GM12878 (cell line): ENCODE measurements at regions not wholly inside any gene's neighbourhood (a gene's known extent, or its start where the extent isn't known, plus 50 kb on each side); places are given as distances from the start of the nearest gene placed in this dataset.

Experiments
- ATAC-seq: fragments of 200-7000 bp; cut with Tn5 transposase; 3 replicates; pipeline ENCODE4 v1.9.1; 2020; ENCODE audit warnings: mild to moderate bottlenecking, moderate library complexity
- BruUV-seq: library from RNA; stranded (reverse); fragments of 400-500 nt; replicated peaks from 2 replicates; lab custom pipeline; 2021; lab: Mats Ljungman, UMichigan
- CTCF ChIA-PET: fragments of 300-600 bp; sonication (Branson Sonifier 250); formaldehyde crosslinking; extraction: SDS; loops from one replicate; lab custom pipeline; 2021; ENCODE audit warnings: inconsistent platforms; lab: Yijun Ruan, JAX
- POLR2A ChIA-PET: fragments of 350-600 bp; formaldehyde crosslinking; extraction: SDS; loops from one replicate; lab custom pipeline; 2021; ENCODE audit warnings: inconsistent platforms; lab: Charles Lee
- RAD21 ChIA-PET: fragments of 300-600 bp; sonication (Branson Sonifier 250); formaldehyde crosslinking; loops from one replicate; lab custom pipeline; 2023; ENCODE audit warnings: antibody characterized with exemption; ENCODE audit not compliant: unreplicated experiment; lab: Charles Lee
- SMC1A ChIA-PET: fragments of 300-600 bp; sonication (Branson Sonifier 250); formaldehyde crosslinking; loops from one replicate; lab custom pipeline; 2023; ENCODE audit not compliant: unreplicated experiment, uncharacterized antibody; lab: Charles Lee
- DNase-seq: peaks from one replicate; pipeline ENCODE4 v3.0.0-alpha.2; 2011; ENCODE audit warnings: low read depth, low spot score
- FAIRE-seq: peaks from 3 replicates; lab custom pipeline; 2011; peaks lifted over from hg19 to GRCh38; lab: Jason Lieb, UNC
- H2AFZ ChIP-seq: 2 replicates; pipeline ENCODE4 v1.6.0; 2011; ENCODE audit warnings: low read depth, low read length, control low read depth; ENCODE audit not compliant: control insufficient read depth
- H3K27ac ChIP-seq: 2 replicates; pipeline ENCODE4 v1.5.1; 2011; ENCODE audit warnings: control low read depth; ENCODE audit not compliant: control insufficient read depth, insufficient read depth
- H3K27me3 ChIP-seq, 2 experiments: replicated peaks in 1 of 2; 2 replicates each; pipeline versions ENCODE4 v1.6.0 to v1.6.1; 2011; ENCODE audit warnings: low read length in 1 of 2; ENCODE audit not compliant: control insufficient read depth in 2 of 2, insufficient read depth in 2 of 2
- H3K36me3 ChIP-seq, 2 experiments: 2 replicates each; pipeline ENCODE4 v1.5.1; 2011; ENCODE audit warnings: low read length in 1 of 2; ENCODE audit not compliant: control insufficient read depth in 2 of 2, insufficient read depth in 2 of 2
- H3K4me1 ChIP-seq: 2 replicates; pipeline ENCODE4 v1.6.1; 2011; ENCODE audit warnings: mild to moderate bottlenecking, low read length, moderate library complexity, mixed read lengths; ENCODE audit not compliant: control insufficient read depth, insufficient read depth
- H3K4me2 ChIP-seq: 2 replicates; pipeline ENCODE4 v1.6.0; 2011; ENCODE audit warnings: control low read depth; ENCODE audit not compliant: control insufficient read depth, insufficient read depth
- H3K4me3 ChIP-seq: fragments of 200-600 bp; sonication (generic); 2 replicates; pipeline ENCODE4 v1.5.1; 2016
- H3K79me2 ChIP-seq: 2 replicates; pipeline ENCODE4 v1.6.0; 2011; ENCODE audit warnings: low read length; ENCODE audit not compliant: control insufficient read depth, insufficient read depth
- H3K9ac ChIP-seq: 2 replicates; pipeline ENCODE4 v1.8.0; 2011; ENCODE audit warnings: low read length, control low read depth, mixed read lengths; ENCODE audit not compliant: control insufficient read depth, insufficient read depth
- H3K9me3 ChIP-seq: replicated peaks from 3 replicates; pipeline ENCODE4 v1.5.1; 2011; ENCODE audit warnings: mild to moderate bottlenecking, low read length; ENCODE audit not compliant: control insufficient read depth, insufficient read depth
- H4K20me1 ChIP-seq: 2 replicates; pipeline ENCODE4 v1.6.0; 2011; ENCODE audit not compliant: control insufficient read depth, insufficient read depth
- ASH2L ChIP-seq: fragments of 300-600, 200-600 bp; sonication (generic); IDR thresholded peaks from 2 replicates; pipeline ENCODE4 v1.6.1; 2017; ENCODE audit warnings: low read depth, mild to moderate bottlenecking, borderline replicate concordance
- BACH1 ChIP-seq: fragments of 450-650 bp; IDR thresholded peaks from 2 replicates; pipeline ENCODE4 v1.6.1; 2017; ENCODE audit warnings: mild to moderate bottlenecking, borderline replicate concordance
- CREM ChIP-seq: IDR thresholded peaks from 2 replicates; pipeline ENCODE4 v1.6.1; 2014; ENCODE audit warnings: antibody characterized with exemption, low read depth
- FOXK2 ChIP-seq: fragments of 450-650 bp; IDR thresholded peaks from 2 replicates; pipeline ENCODE4 v1.6.1; 2017; ENCODE audit warnings: mild to moderate bottlenecking, moderate library complexity
- GABPA ChIP-seq: IDR thresholded peaks from 2 replicates; pipeline ENCODE4 v1.6.1; 2014; ENCODE audit warnings: antibody characterized with exemption, low read depth, mild to moderate bottlenecking, inconsistent platforms
- IRF3 ChIP-seq: fragments of 450-650 bp; IDR thresholded peaks from 2 replicates; pipeline ENCODE4 v1.6.1; 2014; ENCODE audit warnings: mild to moderate bottlenecking
- POLR2AphosphoS5 ChIP-seq: IDR thresholded peaks from 2 replicates; pipeline ENCODE4 v1.6.1; 2011; ENCODE audit warnings: mild to moderate bottlenecking, low read length, inconsistent platforms
- WGBS: methylation state at CpG from one replicate; pipeline ENCODE4 v1.1.6; 2016; ENCODE audit warnings: low lambda C conversion rate; ENCODE audit not compliant: insufficient replicate concordance, insufficient coverage; ENCODE audit errors: missing lambda C conversion rate; 5-methylcytosine and 5-hydroxymethylcytosine counted together
- in situ Hi-C: fragments of 300-500 bp; cut with MboI; formaldehyde crosslinking; loops from 9 replicates; pipeline ENCODE4 v1.14.3; 2018; ENCODE audit warnings: mixed read lengths
- intact Hi-C: fragments of 100-400 bp; cut with micrococcal nuclease; formaldehyde crosslinking; loops from one replicate; pipeline ENCODE4 v1.14.2; 2022; ENCODE audit not compliant: unreplicated experiment
- TF ChIP-seq, protein P1 (sequence below): fragments of 450-650 bp; conservative IDR thresholded peaks from 2 replicates; pipeline ENCODE4 v1.6.1; 2017; ENCODE audit warnings: mild to moderate bottlenecking, moderate library complexity
- TF ChIP-seq, protein P2 (sequence below): fragments of 450-650 bp; IDR thresholded peaks from 2 replicates; pipeline ENCODE4 v1.6.1; 2017; ENCODE audit warnings: antibody characterized with exemption, mild to moderate bottlenecking, moderate library complexity

- TF ChIP-seq IRF3 (no peak), CREM (no peak), POLR2AphosphoS5 (no peak)
Observed at GRCh38 chr4:164438321-164438720, 315.6 kb upstream of the SMIM31 start (continued).

GRCh38 chr4:164439037-164439436 lies 314.9 kb upstream of the SMIM31 start:
- no TSS peak for BruUV-seq
- DNase-seq (no peak), ATAC-seq (no peak), FAIRE-seq (no peak)
- no peaks in the 10 kb centered on the region for H4K20me1 ChIP-seq
- H3K4me1 ChIP-seq: no peaks in the 10 kb centered on the region
- ChIA-PET SMC1A (interaction anchor here (1.0 kb wide), 1 partner anchor 292 kb away, joined by 3 read pairs; no protein-coding TSS in a partner anchor), POLR2A (interaction anchor here (0.7 kb wide), 1 partner anchor 25 kb away, joined by 3 read pairs; no protein-coding TSS in a partner anchor), CTCF (no interaction called here), RAD21 (no interaction called here)
- H3K79me2 ChIP-seq: no peaks in the 10 kb centered on the region
- H3K4me3 ChIP-seq: no peak overlapping the region
- no peak overlapping the region for H2AFZ ChIP-seq
- H3K36me3 ChIP-seq: no peaks in the 10 kb centered on the region
- H3K9ac ChIP-seq: no peak overlapping the region
- whole genome bisulfite sequencing: 25% methylated on average over 4 of the region's 4 CpGs
- no peaks in the 10 kb centered on the region for H3K9me3 ChIP-seq
- intact Hi-C loops: no loop called here
- 0 out of 4 replicates have a peak, but pooled peaks cover 0 to 2% of the 10 kb centered on the region in 2 experiments for H3K27me3 ChIP-seq
- H3K27ac ChIP-seq: no peak overlapping the region
- TF ChIP-seq, protein P1, sequence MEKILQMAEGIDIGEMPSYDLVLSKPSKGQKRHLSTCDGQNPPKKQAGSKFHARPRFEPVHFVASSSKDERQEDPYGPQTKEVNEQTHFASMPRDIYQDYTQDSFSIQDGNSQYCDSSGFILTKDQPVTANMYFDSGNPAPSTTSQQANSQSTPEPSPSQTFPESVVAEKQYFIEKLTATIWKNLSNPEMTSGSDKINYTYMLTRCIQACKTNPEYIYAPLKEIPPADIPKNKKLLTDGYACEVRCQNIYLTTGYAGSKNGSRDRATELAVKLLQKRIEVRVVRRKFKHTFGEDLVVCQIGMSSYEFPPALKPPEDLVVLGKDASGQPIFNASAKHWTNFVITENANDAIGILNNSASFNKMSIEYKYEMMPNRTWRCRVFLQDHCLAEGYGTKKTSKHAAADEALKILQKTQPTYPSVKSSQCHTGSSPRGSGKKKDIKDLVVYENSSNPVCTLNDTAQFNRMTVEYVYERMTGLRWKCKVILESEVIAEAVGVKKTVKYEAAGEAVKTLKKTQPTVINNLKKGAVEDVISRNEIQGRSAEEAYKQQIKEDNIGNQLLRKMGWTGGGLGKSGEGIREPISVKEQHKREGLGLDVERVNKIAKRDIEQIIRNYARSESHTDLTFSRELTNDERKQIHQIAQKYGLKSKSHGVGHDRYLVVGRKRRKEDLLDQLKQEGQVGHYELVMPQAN: no peak
- TF ChIP-seq ASH2L (no peak), GABPA (no peak), BACH1 (no peak), FOXK2 (no peak)
- TF ChIP-seq, protein P2, sequence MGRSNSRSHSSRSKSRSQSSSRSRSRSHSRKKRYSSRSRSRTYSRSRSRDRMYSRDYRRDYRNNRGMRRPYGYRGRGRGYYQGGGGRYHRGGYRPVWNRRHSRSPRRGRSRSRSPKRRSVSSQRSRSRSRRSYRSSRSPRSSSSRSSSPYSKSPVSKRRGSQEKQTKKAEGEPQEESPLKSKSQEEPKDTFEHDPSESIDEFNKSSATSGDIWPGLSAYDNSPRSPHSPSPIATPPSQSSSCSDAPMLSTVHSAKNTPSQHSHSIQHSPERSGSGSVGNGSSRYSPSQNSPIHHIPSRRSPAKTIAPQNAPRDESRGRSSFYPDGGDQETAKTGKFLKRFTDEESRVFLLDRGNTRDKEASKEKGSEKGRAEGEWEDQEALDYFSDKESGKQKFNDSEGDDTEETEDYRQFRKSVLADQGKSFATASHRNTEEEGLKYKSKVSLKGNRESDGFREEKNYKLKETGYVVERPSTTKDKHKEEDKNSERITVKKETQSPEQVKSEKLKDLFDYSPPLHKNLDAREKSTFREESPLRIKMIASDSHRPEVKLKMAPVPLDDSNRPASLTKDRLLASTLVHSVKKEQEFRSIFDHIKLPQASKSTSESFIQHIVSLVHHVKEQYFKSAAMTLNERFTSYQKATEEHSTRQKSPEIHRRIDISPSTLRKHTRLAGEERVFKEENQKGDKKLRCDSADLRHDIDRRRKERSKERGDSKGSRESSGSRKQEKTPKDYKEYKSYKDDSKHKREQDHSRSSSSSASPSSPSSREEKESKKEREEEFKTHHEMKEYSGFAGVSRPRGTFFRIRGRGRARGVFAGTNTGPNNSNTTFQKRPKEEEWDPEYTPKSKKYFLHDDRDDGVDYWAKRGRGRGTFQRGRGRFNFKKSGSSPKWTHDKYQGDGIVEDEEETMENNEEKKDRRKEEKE: no peak
- in situ Hi-C loops: no loop called here
- no peak overlapping the region for H3K4me2 ChIP-seq
